Muscle of leg (tissue), 3 donors: ENCODE measurements at regions not wholly inside any gene's neighbourhood (a gene's known extent, or its start where the extent isn't known, plus 50 kb on each side); places are given as distances from the start of the nearest gene placed in this dataset.

Source experiments
- DNase-seq: peaks from one replicate; pipeline ENCODE4 v3.0.0; 2013
- H3K27ac ChIP-seq: one replicate; pipeline ENCODE4 v1.5.1; 2013; ENCODE audit warnings: mild to moderate bottlenecking, low read length, control low read depth
- H3K27me3 ChIP-seq: one replicate; pipeline ENCODE4 v1.6.1; 2013; ENCODE audit warnings: low read length; ENCODE audit not compliant: control insufficient read depth, insufficient read depth
- H3K36me3 ChIP-seq: one replicate; pipeline ENCODE4 v1.6.1; 2013; ENCODE audit warnings: low read length; ENCODE audit not compliant: control insufficient read depth, insufficient read depth
- H3K4me1 ChIP-seq: one replicate; pipeline ENCODE4 v1.6.1; 2013; ENCODE audit warnings: low read length; ENCODE audit not compliant: control insufficient read depth, insufficient read depth
- H3K4me3 ChIP-seq: one replicate; pipeline ENCODE4 v1.5.1; 2013; ENCODE audit warnings: low read length, control low read depth
- H3K9me3 ChIP-seq: replicated peaks from 2 replicates; pipeline ENCODE4 v1.6.1; 2013; ENCODE audit warnings: low read depth, low read length; ENCODE audit not compliant: control insufficient read depth
- WGBS: methylation state at CpG from one replicate; pipeline ENCODE4 v1.1.5; 2013; ENCODE audit warnings: missing lambda C conversion rate; ENCODE audit not compliant: insufficient coverage; 5-methylcytosine and 5-hydroxymethylcytosine counted together

DNA sequence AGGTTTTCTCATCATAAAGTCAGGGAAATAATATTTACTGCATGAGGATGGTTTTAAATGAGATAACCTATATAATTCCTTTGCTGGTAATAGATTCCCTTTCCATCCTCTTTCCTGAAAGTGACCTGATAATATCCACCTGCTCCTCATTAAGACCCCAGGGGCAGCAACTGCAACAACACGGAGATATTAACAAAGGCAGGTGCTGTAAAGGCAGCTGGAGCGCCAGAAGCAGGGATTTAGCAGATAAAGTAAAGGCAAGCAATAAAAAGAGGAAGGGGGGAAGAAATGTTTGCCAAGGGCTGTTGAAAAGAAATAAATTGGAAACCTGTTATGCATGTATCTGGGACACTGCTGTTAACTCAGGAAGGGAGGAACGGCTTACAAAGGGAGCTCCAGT is 472.6 kb upstream of the KLHL29 start:
- Histone ChIP-seq H3K27me3 (no peaks in the 10 kb centered on the region), H3K36me3 (no peaks in the 10 kb centered on the region), H3K27ac (no peak overlapping the region), H3K4me1 (no peaks in the 10 kb centered on the region), H3K4me3 (no peak overlapping the region), H3K9me3 (no peaks in the 10 kb centered on the region)
- no peak for DNase-seq
- WGBS = 58% methylated on average over 3 of the region's 3 CpGs

DNA sequence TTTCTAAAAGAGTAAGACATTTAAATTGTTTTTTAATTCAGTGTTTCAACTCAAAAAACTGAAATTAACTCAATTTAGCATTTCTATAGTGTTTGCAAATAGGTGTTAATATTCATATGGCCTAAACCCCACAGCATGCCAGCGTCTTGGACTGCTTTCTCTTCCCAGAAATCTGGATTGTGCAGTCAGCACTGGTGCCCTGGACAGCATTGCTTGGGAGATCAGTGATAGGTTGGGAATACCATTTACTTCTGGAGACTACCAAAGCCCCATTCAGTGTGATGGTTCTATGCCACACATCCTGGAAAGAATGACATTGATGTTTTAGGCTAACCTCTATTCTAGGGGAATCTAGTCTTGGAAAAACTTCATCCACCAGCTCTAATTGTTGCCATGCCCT is 455.0 kb upstream of the KLHL29 start:
- WGBS = no CpG with 5 or more reads among the region's 1 CpG
- Histone ChIP-seq H3K36me3 (no peaks in the 10 kb centered on the region), H3K27me3 (no peaks in the 10 kb centered on the region), H3K9me3 (no peaks in the 10 kb centered on the region), H3K27ac (no peak overlapping the region), H3K4me3 (no peak overlapping the region), H3K4me1 (no peaks in the 10 kb centered on the region)
- no peak for DNase-seq

DNA sequence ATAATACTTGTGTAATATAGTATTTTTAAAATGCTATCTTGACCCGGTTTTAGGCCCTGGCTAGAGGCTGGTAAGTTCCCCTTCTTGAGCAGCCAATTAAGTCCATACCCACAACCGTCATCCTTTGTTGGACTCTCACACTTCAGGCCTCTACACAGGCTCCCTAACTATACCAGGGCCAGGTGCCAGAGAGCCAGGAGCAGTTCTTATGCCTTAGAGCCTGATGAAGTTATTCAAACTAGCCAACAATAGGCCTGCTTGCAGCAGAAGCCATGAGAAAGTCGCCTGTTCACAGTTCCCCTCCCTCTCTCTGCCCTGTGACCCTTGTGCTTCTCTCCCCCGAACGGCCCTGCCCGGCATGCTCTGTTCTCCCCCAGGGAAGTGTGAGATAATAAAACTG is 454.2 kb upstream of the KLHL29 start:
- H3K27ac ChIP-seq = no peak overlapping the region
- no peak overlapping the region for H3K4me3 ChIP-seq
- no peaks in the 10 kb centered on the region for H3K27me3 ChIP-seq
- 100% methylated on average over 1 of the region's 6 CpGs for WGBS
- H3K9me3 ChIP-seq = no peaks in the 10 kb centered on the region
- H3K4me1 ChIP-seq = no peaks in the 10 kb centered on the region
- no peak for DNase-seq
- H3K36me3 ChIP-seq = no peaks in the 10 kb centered on the region

DNA sequence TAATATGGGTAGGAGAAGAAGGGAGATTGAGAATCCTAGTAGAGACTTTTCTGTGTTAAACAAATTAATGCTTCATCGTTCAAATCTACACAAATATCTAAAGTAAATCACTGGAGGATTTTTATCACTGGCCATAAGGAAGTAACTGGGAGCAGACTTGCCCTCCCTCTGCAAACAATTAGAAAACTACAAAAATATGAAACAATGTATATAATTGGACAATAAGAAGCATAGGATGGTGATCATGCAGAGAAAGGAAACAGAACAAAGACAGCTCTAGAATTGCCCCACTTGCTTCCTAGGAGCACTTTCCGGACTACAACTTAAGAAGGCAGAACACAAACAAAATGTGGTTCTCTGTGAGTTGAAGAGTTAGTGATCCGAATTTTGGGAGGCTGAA is 452.7 kb upstream of the KLHL29 start:
- WGBS = 30% methylated on average over 1 of the region's 3 CpGs
- Histone ChIP-seq H3K4me1 (no peaks in the 10 kb centered on the region), H3K4me3 (no peak overlapping the region), H3K27me3 (no peaks in the 10 kb centered on the region), H3K27ac (no peak overlapping the region), H3K36me3 (no peaks in the 10 kb centered on the region), H3K9me3 (no peaks in the 10 kb centered on the region)
- DNase-seq = no peak

DNA sequence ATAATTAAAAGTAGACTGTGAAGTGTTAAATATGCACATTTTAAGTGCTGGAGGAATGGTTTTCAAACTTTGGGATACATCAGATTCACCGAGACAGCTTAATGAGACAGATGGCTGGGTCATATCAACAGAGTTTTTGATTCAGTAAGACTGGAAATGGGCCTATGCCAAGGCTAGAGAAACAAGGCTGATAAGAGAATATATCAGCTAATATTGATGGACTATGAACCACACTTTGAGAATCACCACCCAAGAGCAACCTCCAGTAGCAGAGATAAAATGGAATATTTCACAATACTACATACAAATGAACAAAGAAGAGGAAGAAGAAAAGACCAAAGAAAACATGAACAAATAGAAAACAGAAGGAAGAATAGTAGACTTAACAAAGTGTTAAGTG is 450.2 kb upstream of the KLHL29 start:
- 57% methylated on average over 1 of the region's 1 CpG for WGBS
- Histone ChIP-seq H3K4me3 (no peak overlapping the region), H3K27ac (no peak overlapping the region), H3K9me3 (no peaks in the 10 kb centered on the region), H3K36me3 (no peaks in the 10 kb centered on the region), H3K27me3 (no peaks in the 10 kb centered on the region), H3K4me1 (no peaks in the 10 kb centered on the region)
- no peak for DNase-seq

DNA sequence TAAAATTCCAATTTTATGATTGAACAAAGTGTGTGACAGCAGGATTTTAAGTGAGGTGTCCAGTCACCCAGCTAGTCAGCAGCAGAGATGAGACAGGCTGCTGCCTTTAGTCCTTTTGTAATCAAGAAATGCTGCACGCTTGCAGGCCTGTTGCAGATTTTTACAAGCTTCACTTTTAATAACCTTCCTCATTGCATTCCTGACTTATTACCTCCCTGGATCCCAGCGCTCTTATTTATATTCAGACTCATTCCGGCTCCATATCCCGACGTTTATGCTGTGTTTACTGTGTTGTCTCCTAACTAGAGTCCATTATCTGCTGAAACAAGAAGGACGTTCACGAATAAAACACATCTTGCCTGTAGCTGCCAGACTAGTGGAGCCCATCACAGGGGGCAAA is 442.5 kb upstream of the KLHL29 start:
- no peak for DNase-seq
- Histone ChIP-seq H3K36me3 (no peaks in the 10 kb centered on the region), H3K27ac (no peak overlapping the region), H3K9me3 (no peaks in the 10 kb centered on the region), H3K27me3 (no peaks in the 10 kb centered on the region), H3K4me1 (no peaks in the 10 kb centered on the region), H3K4me3 (no peak overlapping the region)
- 77% methylated on average over 7 of the region's 7 CpGs for WGBS

DNA sequence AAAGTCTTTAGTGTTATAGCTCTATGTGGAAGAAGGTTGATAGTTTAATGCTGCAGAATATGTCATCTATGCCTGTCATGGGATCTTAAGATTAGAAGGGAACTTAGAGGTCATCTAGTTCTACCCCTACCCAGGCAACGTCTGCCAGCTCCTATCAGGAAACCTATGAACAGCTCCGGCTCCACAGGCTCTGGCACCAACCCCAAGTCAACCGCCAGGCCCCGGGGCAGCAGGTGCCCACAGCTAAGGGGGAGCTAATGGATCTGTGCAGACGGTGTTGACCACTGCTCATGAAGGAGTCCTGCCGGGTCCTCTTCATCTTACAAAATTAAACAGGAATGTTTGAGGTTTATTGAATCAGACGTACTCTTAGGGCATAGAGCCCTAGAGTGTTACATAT is 440.8 kb upstream of the KLHL29 start:
- Histone ChIP-seq H3K4me1 (no peaks in the 10 kb centered on the region), H3K4me3 (no peak overlapping the region), H3K9me3 (no peaks in the 10 kb centered on the region), H3K36me3 (no peaks in the 10 kb centered on the region), H3K27me3 (no peaks in the 10 kb centered on the region), H3K27ac (no peak overlapping the region)
- no CpG with 5 or more reads among the region's 7 CpGs for WGBS
- no peak for DNase-seq

DNA sequence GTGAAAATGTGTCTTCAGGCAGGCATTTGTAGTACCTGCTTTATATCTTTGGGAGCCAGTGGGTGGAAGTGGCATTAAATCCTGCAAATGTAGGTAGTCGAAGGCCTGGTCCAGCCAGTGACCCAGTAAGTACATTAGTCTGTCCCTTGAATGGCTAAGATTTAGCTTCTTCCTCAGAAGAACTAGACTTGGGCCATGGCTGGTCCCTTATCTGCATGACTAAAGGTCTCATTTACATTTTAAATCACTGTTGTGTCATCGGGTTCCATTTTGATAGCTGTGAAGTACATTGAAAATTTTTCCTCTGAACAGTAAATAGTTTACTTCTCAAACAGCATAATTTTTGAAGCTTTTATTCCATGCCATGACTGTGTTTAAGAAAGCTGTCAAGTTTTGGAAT is 438.4 kb upstream of the KLHL29 start:
- 86% methylated on average over 1 of the region's 2 CpGs for WGBS
- H3K4me3 ChIP-seq = no peak overlapping the region
- H3K27ac ChIP-seq = no peak overlapping the region
- peaks cover 2% of the 10 kb centered on the region for H3K4me1 ChIP-seq
- no peaks in the 10 kb centered on the region for H3K27me3 ChIP-seq
- no peak for DNase-seq
- no peaks in the 10 kb centered on the region for H3K36me3 ChIP-seq
- no peaks in the 10 kb centered on the region for H3K9me3 ChIP-seq

DNA sequence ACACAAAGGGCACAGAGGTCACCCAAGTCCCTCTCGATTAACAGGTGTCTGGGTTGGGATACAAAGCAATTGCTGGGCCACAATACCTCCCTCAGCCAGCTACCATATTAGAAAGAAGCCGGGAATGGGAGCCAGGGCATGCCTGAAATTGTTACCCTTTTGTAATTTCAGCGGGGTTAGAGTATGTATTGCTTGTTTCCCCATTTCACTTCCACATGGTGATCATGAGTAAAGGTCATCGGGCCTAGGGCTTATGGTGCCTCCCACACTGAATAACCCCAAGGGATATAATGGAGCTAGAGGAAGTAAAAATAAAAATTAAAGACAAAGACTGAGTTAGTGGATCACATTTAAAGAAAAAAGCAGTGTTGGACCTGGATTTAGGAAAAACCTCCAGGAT is 437.2 kb upstream of the KLHL29 start:
- Histone ChIP-seq H3K27me3 (no peaks in the 10 kb centered on the region), H3K4me3 (no peak overlapping the region), H3K27ac (no peak overlapping the region), H3K36me3 (no peaks in the 10 kb centered on the region), H3K4me1 (peaks cover 3% of the 10 kb centered on the region), H3K9me3 (no peaks in the 10 kb centered on the region)
- no CpG with 5 or more reads among the region's 4 CpGs for WGBS
- DNase-seq = no peak

DNA sequence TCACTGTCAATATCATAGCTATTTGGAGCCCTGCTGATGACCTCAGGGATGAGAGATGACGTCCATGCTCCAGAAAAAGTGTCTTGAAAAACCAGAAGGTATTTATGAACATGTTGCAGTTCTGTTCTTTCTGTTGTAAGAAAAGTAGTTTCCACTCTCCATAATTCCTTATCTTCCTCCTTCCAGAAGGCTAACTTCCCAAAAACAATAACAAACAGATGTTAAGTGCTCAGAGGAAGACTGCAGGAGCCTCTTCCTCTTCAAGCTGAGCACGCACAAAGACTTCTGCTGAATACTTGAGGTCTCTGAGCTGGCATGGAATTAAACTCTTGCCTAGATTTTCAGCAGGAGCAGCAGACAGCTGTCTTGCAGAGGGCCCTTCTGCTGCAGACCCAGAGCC is 434.5 kb upstream of the KLHL29 start:
- no peak overlapping the region for H3K4me3 ChIP-seq
- peaks cover 9% of the 10 kb centered on the region for H3K4me1 ChIP-seq
- no peaks in the 10 kb centered on the region for H3K9me3 ChIP-seq
- WGBS = 50% methylated on average over 1 of the region's 2 CpGs
- no peaks in the 10 kb centered on the region for H3K36me3 ChIP-seq
- H3K27ac ChIP-seq = peak overlapping the region; percentile 17
- no peaks in the 10 kb centered on the region for H3K27me3 ChIP-seq
- peak; percentile 77 for DNase-seq

DNA sequence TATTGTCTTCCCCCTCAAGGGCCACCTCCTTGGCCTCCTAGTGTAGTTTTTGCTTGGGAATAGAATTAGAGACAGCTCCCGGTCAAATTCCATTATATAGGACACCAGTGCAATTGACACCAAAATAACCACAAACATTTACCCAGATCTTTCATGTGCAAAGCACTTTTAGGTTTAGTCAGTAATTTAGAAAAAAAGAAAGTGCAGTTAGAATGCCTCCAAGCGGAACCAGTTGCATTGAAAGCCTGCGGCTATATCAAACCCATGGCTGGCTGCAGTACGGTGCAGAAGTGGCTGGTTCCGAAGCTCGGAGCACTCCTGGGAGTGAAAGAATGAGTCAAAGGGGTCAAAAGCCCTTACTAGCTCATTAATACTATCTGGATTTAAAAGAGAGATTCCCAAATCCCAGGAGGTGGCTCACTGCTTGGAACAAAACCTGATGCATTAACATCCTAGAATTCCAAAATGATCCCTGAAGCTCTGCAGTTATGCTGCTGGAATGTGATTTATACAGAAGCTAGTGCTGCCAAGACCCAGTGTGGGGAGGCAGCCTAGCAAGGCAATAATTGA is 432.2 kb upstream of the KLHL29 start:
- Histone ChIP-seq H3K4me1 (peaks cover 9% of the 10 kb centered on the region), H3K27me3 (no peaks in the 10 kb centered on the region), H3K4me3 (no peak overlapping the region), H3K9me3 (no peaks in the 10 kb centered on the region), H3K36me3 (no peaks in the 10 kb centered on the region), H3K27ac (no peak overlapping the region)
- peak; percentile 54 for DNase-seq
- WGBS = no CpG with 5 or more reads among the region's 6 CpGs
